Ascending aorta (tissue), 2 donors: ENCODE measurements at regions not wholly inside any gene's neighbourhood (a gene's known extent, or its start where the extent isn't known, plus 50 kb on each side); places are given as distances from the start of the nearest gene placed in this dataset.

Experiments used
- DNase-seq, 2 donors: peaks; one replicate each; pipeline ENCODE4 v3.0.0-alpha.2; 2019; ENCODE audit warnings: low spot score in 2 of 2
- H3K27ac ChIP-seq, 2 donors: fragments of 200-600 bp; sonication (generic); one replicate each; pipeline ENCODE4 v1.5.1; 2016 to 2017; ENCODE audit warnings: mild to moderate bottlenecking in 1 of 2
- H3K27me3 ChIP-seq: fragments of 200-600 bp; sonication (generic); one replicate; pipeline ENCODE4 v1.5.1; 2017
- H3K36me3 ChIP-seq, 2 donors: fragments of 200-600 bp; sonication (generic); one replicate each; pipeline ENCODE4 v1.5.1; 2016
- H3K4me1 ChIP-seq, 2 donors: fragments of 200-600 bp; sonication (generic); one replicate each; pipeline ENCODE4 v1.5.1; 2016 to 2017; ENCODE audit warnings: mild to moderate bottlenecking in 1 of 2
- H3K4me3 ChIP-seq, 2 donors: fragments of 200-600 bp; sonication (generic); one replicate each; pipeline ENCODE4 v1.5.1; 2016 to 2017; ENCODE audit warnings: mild to moderate bottlenecking in 1 of 2
- H3K9me3 ChIP-seq, 2 donors: fragments of 200-600 bp; sonication (generic); one replicate each; pipeline ENCODE4 v1.5.1; 2016
- CTCF ChIP-seq, 3 experiments: fragments of 200-600 bp in 2 of 3; fragments of 450-650 bp in 1 of 3; sonication (generic) in 2 of 3; IDR thresholded peaks; one replicate each; pipeline ENCODE4 v1.5.1; 2016 to 2019; ENCODE audit warnings: antibody characterized with exemption in 3 of 3, mild to moderate bottlenecking in 1 of 3, moderate library complexity in 1 of 3
- intact Hi-C: fragments of 100-400 bp; cut with DNase I; formaldehyde crosslinking; loops from one replicate; pipeline ENCODE4 v1.15.1; 2023

GRCh38 chr15:55126111-55126510, 70.6 kb downstream of the RSL24D1 start:
- Histone ChIP-seq H3K36me3 (no peaks in the 10 kb centered on the region), H3K4me3 (no peak overlapping the region), H3K27me3 (no peaks in the 10 kb centered on the region), H3K4me1 (no peaks in the 10 kb centered on the region), H3K9me3 (no peaks in the 10 kb centered on the region), H3K27ac (no peak overlapping the region)
- TF ChIP-seq CTCF (IDR thresholded peaks at IDR 0.05), result no peak
- no peak for DNase-seq
- intact Hi-C loops, result no loop called here

- TF ChIP-seq CTCF (IDR thresholded peaks at IDR 0.05), result no peak
- DNase-seq, result no peak
- intact Hi-C loops, result no loop called here
- H3K9me3 ChIP-seq, result no peaks in the 10 kb centered on the region
- no peaks in the 10 kb centered on the region for H3K36me3 ChIP-seq
- no peaks in the 10 kb centered on the region for H3K4me1 ChIP-seq
- H3K4me3 ChIP-seq, result no peak overlapping the region
- no peak overlapping the region for H3K27ac ChIP-seq
- no peaks in the 10 kb centered on the region for H3K27me3 ChIP-seq
These were observed 72.1 kb downstream of the RSL24D1 start for GRCh38 chr15:55124616-55125015.

GRCh38 chr15:55118344-55118870, 78.3 kb downstream of the RSL24D1 start:
- Histone ChIP-seq H3K4me3 (no peak overlapping the region), H3K4me1 (no peaks in the 10 kb centered on the region), H3K27me3 (no peaks in the 10 kb centered on the region), H3K9me3 (no peaks in the 10 kb centered on the region), H3K36me3 (no peaks in the 10 kb centered on the region), H3K27ac (no peak overlapping the region)
- intact Hi-C loops, result no loop called here
- no peak for TF ChIP-seq CTCF (IDR thresholded peaks at IDR 0.05)
- DNase-seq, result no peak

- H3K36me3 ChIP-seq, result no peaks in the 10 kb centered on the region
- no peak for DNase-seq
- no peaks in the 10 kb centered on the region for H3K4me1 ChIP-seq
- no peaks in the 10 kb centered on the region for H3K9me3 ChIP-seq
- no peak overlapping the region for H3K27ac ChIP-seq
- H3K27me3 ChIP-seq, result no peaks in the 10 kb centered on the region
- intact Hi-C loops, result no loop called here
- TF ChIP-seq CTCF (IDR thresholded peaks at IDR 0.05), result no peak
- H3K4me3 ChIP-seq, result no peak overlapping the region
These were observed 80.1 kb downstream of the RSL24D1 start for GRCh38 chr15:55116636-55117035.

- intact Hi-C loops, result no loop called here
These were observed 83.0 kb downstream of the RSL24D1 start for GRCh38 chr15:55113736-55114135.

More at GRCh38 chr15:55113736-55114135, 83.0 kb downstream of the RSL24D1 start:
- DNase-seq, result no peak
- no peak for TF ChIP-seq CTCF (IDR thresholded peaks at IDR 0.05)
- Histone ChIP-seq H3K9me3 (no peaks in the 10 kb centered on the region), H3K27me3 (no peaks in the 10 kb centered on the region), H3K4me3 (no peak overlapping the region), H3K27ac (no peak overlapping the region), H3K4me1 (no peaks in the 10 kb centered on the region), H3K36me3 (no peaks in the 10 kb centered on the region)
